GM21529 (cell line): ENCODE measurements at regions not wholly inside any gene's neighbourhood (a gene's known extent, or its start where the extent isn't known, plus 50 kb on each side); places are given as distances from the start of the nearest gene placed in this dataset.
"Not testable (repeated sequence)": the region's sequence is repeated elsewhere in the genome, so short reads cannot be mapped to it uniquely, and the experiment has no call there.

Source experiments
- ATAC-seq: cut with Tn5 transposase; IDR thresholded peaks from one replicate; pipeline ENCODE4 v1.9.1; 2021; ENCODE audit not compliant: unreplicated experiment

GRCh38 chr4:115187136-115187535, 73.7 kb upstream of the NDST4 start:
- ATAC-seq = no peak

- not testable (repeated sequence) for ATAC-seq
Measured at GRCh38 chr4:115179438-115180062, 66.1 kb upstream of the NDST4 start.

GRCh38 chr4:115178687-115179086, 65.3 kb upstream of the NDST4 start:
- not testable (repeated sequence) for ATAC-seq

GRCh38 chr4:115171220-115171619, 57.8 kb upstream of the NDST4 start:
- no peak for ATAC-seq

GRCh38 chr4:115165503-115165902, 52.1 kb upstream of the NDST4 start:
- no peak for ATAC-seq
